Mucosa of descending colon (tissue), 3 donors: ENCODE measurements at regions not wholly inside any gene's neighbourhood (a gene's known extent, or its start where the extent isn't known, plus 50 kb on each side); places are given as distances from the start of the nearest gene placed in this dataset.

Source experiments
- ATAC-seq: fragments of 200-7000 bp; cut with Tn5 transposase; one replicate; pipeline ENCODE4 v1.9.1; 2020; ENCODE audit warnings: mild to moderate bottlenecking, moderate library complexity
- DNase-seq, 3 donors: peaks; one replicate each; pipeline ENCODE4 v3.0.0-alpha.2; 2020
- H3K36me3 ChIP-seq: fragments of 200-600 bp; one replicate; pipeline ENCODE4 v1.8.0; 2021; ENCODE audit warnings: low read depth, mild to moderate bottlenecking
- H3K4me1 ChIP-seq: fragments of 200-600 bp; one replicate; pipeline ENCODE4 v1.8.0; 2021; ENCODE audit warnings: low read depth, mild to moderate bottlenecking
- H3K4me3 ChIP-seq: fragments of 200-600 bp; one replicate; pipeline ENCODE4 v1.8.0; 2021; ENCODE audit warnings: mild to moderate bottlenecking
- H3K9me3 ChIP-seq: fragments of 200-600 bp; one replicate; pipeline ENCODE4 v1.8.0; 2021; ENCODE audit warnings: mild to moderate bottlenecking
- intact Hi-C, 2 donors: fragments of 100-400 bp; cut with DNase I in 1 of 2; cut with micrococcal nuclease in 1 of 2; formaldehyde crosslinking; loops; one replicate each; pipeline versions ENCODE4 v1.11.0 to v1.11.1; 2022; cut with DNase I, micrococcal nuclease
- TF ChIP-seq, protein P1 (sequence below): fragments of 200-600 bp; IDR thresholded peaks from one replicate; pipeline ENCODE4 v1.8.0; 2022; ENCODE audit warnings: antibody characterized with exemption, mild to moderate bottlenecking
- donor health status: DM: no; HTN: no; CAD: no; lungs with moderate emphysema.
- donor health status: DM: no; HTN: no; CAD: no.
- donor health status: DM: no; HTN: yes; CAD: no.

DNA sequence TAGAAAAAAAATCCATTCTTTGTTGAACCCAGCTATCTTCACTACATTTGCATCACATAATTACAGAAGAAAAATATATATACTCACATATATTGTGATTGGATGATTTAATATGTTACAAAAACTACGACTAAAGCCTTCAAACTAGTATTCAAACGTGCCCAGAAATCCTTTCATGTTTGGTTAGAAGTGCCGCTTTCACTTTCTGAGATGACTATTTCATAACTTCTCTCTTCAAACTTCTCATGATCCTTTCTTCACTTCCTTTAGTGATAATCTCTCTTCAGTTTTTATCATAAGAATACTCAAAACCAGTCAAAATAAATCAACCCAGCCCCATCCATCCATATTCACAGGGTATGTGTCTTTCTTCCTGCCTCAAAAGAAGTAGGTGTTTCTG, 50.8 kb upstream of the NAF1 start:
- Histone ChIP-seq H3K4me3 (no peak overlapping the region), H3K36me3 (no peaks in the 10 kb centered on the region), H3K4me1 (no peaks in the 10 kb centered on the region), H3K9me3 (no peaks in the 10 kb centered on the region)
- ATAC-seq, result no peak
- TF ChIP-seq, protein P1, sequence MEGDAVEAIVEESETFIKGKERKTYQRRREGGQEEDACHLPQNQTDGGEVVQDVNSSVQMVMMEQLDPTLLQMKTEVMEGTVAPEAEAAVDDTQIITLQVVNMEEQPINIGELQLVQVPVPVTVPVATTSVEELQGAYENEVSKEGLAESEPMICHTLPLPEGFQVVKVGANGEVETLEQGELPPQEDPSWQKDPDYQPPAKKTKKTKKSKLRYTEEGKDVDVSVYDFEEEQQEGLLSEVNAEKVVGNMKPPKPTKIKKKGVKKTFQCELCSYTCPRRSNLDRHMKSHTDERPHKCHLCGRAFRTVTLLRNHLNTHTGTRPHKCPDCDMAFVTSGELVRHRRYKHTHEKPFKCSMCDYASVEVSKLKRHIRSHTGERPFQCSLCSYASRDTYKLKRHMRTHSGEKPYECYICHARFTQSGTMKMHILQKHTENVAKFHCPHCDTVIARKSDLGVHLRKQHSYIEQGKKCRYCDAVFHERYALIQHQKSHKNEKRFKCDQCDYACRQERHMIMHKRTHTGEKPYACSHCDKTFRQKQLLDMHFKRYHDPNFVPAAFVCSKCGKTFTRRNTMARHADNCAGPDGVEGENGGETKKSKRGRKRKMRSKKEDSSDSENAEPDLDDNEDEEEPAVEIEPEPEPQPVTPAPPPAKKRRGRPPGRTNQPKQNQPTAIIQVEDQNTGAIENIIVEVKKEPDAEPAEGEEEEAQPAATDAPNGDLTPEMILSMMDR, result no peak
- DNase-seq, result no peak
- intact Hi-C loops, result no loop called here
